ENCODE measurements at regions not wholly inside any gene's neighbourhood (a gene's known extent, or its start where the extent isn't known, plus 50 kb on each side); places are given as distances from the start of the nearest gene placed in this dataset.

DNA sequence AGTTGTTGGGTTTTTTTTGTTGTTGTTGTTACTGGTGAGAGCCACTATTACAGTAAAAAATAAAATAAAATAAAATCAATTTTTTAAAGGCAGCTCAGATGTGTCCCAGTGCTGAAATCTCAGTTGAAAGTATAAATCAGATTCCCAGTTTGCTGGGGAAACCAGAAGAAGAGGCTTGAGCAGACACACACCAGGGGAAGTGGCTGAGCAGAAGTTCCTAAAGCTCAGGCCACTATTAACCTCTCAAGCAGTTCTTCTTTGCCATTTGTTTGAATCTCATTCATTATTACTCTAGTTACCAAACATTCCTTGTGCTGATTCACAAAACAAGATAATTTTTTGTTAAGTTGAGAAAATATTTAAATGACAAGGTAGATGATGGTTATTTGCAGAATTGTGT, 70.9 kb upstream of the ZSWIM6 start:
- TF ChIP-seq, protein P1, sequence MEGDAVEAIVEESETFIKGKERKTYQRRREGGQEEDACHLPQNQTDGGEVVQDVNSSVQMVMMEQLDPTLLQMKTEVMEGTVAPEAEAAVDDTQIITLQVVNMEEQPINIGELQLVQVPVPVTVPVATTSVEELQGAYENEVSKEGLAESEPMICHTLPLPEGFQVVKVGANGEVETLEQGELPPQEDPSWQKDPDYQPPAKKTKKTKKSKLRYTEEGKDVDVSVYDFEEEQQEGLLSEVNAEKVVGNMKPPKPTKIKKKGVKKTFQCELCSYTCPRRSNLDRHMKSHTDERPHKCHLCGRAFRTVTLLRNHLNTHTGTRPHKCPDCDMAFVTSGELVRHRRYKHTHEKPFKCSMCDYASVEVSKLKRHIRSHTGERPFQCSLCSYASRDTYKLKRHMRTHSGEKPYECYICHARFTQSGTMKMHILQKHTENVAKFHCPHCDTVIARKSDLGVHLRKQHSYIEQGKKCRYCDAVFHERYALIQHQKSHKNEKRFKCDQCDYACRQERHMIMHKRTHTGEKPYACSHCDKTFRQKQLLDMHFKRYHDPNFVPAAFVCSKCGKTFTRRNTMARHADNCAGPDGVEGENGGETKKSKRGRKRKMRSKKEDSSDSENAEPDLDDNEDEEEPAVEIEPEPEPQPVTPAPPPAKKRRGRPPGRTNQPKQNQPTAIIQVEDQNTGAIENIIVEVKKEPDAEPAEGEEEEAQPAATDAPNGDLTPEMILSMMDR (conservative IDR thresholded peaks at IDR 0.05; ENCODE audit: control insufficient read depth, insufficient read depth, low read depth, low read length), result no peak
- H3K4me3 ChIP-seq (ENCODE audit: control insufficient read depth, low read depth, low read length), result no peak overlapping the region
- DNase-seq (ENCODE audit: low read depth), result no peak

DNA sequence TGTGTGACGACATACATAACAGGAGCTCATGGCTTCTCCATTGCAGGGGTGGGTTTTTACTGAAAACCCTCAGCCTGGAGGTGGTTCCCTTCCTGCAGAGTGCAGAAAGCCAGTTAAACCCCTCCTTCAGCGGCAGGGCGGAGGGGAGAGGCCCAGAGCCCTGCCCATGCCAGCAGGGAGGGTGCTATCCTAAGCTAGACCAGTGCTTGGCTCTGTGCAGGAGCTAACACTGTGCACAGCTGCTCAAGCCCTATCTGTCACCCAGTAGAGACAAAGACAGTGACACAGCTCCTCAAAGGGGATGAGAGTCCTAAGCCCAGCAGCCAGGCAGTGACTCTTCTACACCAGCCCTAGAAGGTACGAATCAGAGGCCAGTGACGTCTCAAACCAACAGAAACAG, 70.0 kb upstream of the ZSWIM6 start:
- TF ChIP-seq, protein P1 (conservative IDR thresholded peaks at IDR 0.05; ENCODE audit: control insufficient read depth, insufficient read depth, low read depth, low read length), result no peak
- no peak for DNase-seq (ENCODE audit: low read depth)
- H3K4me3 ChIP-seq (ENCODE audit: control insufficient read depth, low read depth, low read length), result no peak overlapping the region

DNA sequence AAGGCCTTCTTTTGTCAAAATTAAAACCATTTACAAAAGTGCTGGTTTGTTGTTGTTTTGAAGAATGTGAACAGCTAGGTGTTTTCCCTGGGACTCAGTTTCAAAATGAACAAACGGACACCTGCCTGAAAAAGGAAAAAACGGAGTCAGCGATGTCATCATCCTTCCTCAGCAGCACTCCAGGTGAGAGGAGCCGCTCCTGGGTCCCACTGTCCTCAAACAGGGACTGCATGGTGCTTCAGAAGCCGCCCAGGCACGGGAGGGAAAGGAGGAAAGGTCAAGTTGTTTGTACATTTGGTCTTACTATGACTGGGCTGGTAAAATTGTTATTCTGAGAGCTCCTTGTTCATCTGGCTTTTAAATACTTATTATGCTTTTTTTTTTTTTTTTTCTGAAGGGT, 69.0 kb upstream of the ZSWIM6 start:
- TF ChIP-seq, protein P1 (conservative IDR thresholded peaks at IDR 0.05; ENCODE audit: control insufficient read depth, insufficient read depth, low read depth, low read length), result no peak
- no peak for DNase-seq (ENCODE audit: low read depth)
- no peak overlapping the region for H3K4me3 ChIP-seq (ENCODE audit: control insufficient read depth, low read depth, low read length)

DNA sequence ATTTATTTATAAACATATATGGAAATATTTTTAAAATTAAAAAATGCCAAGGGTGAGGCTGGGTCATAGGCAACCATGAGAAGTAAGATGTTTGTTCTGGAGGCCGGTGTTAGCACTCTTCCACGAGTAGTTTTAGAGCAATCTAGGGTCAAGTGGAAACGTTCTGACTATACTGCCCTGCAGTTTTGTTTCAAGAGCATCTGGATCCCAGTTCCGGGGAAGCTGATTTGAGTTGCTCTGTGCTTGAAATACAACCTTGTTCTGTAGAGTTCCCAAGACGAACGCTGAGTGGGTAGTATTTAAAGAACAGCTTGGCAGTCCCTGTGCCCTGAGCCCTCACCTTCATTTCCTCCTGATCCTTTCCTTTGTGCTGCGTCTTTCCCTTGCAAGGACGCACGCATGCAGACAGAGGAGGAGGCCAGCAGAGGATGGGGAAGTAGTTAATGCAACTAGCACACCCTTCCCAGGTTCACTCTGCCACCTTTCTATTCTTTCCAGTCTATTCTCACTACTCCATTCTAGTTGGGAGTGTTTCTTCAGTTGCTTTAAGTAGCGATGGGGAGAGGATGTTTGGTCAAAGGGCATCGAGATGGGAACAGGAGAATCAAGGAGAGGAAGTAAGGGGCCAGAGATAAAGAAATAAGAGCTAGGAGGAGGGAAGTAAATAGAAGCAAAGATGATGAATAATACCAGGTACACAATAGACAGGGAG, 68.3 kb upstream of the ZSWIM6 start:
- no peak overlapping the region for H3K4me3 ChIP-seq (ENCODE audit: control insufficient read depth, low read depth, low read length)
- TF ChIP-seq, protein P1 (conservative IDR thresholded peaks at IDR 0.05; ENCODE audit: control insufficient read depth, insufficient read depth, low read depth, low read length), result no peak
- no peak for DNase-seq (ENCODE audit: low read depth)

DNA sequence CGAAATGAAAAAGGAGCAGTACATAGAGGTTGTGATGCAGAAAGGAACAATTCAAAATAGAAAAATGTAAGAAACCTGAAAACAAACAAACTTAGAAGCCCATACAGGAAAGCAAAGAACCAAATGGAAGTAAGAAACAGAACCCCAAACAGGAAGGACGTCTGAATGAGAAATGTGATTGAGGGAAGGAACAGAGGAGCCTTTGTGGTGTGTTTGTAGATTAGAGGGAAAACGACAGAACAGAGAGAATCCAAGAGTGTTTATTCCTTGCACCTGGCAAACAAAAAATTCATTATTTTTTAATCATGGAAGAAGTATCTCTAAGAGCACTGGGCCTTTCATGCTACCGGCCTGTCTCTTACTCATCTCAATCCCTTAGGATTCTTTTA, 67.8 kb upstream of the ZSWIM6 start:
- no peak for DNase-seq (ENCODE audit: low read depth)
- no peak overlapping the region for H3K4me3 ChIP-seq (ENCODE audit: control insufficient read depth, low read depth, low read length)
- TF ChIP-seq, protein P1 (conservative IDR thresholded peaks at IDR 0.05; ENCODE audit: control insufficient read depth, insufficient read depth, low read depth, low read length), result no peak

DNA sequence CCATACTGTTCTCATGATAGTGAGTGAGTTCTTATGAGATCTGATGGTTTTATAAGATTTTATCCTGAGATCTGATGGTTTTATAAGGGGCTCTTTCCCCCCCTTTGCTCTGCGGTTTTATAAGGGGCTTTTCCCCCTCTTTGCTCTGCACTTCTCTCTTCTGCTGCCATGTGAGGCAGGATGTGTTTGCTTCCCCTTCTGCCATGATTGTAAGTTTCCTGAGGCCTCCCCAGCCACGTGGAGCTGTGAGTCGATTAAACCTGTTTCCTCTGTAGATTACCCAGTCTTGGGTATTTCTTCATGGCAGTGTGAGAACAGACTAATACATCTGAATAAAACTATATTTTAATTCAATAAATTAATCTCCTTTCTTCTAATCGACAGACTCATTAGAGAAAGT, 64.9 kb upstream of the ZSWIM6 start:
- DNase-seq (ENCODE audit: low read depth), result no peak
- H3K4me3 ChIP-seq (ENCODE audit: control insufficient read depth, low read depth, low read length), result no peak overlapping the region
- TF ChIP-seq, protein P1 (conservative IDR thresholded peaks at IDR 0.05; ENCODE audit: control insufficient read depth, insufficient read depth, low read depth, low read length), result no peak

DNA sequence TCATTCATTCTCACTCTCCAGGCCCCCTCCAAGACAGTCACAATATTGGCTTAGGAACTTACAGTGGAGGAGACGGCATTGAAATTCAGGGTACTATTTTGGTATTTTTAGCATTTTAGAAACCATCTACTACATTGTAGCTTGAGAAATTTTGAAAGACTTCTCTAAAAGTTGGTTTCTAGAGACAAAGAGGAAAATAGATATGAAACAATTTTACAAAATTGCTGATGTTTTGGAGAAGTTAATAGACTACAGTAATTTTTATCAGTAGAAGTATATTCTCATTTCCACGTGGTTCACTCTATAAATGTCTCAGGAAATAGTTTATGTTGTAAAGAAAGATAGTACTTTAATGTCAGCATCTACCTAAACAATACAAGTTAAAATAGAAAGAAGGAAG, 63.2 kb upstream of the ZSWIM6 start:
- TF ChIP-seq, protein P1 (conservative IDR thresholded peaks at IDR 0.05; ENCODE audit: control insufficient read depth, insufficient read depth, low read depth, low read length), result no peak
- DNase-seq (ENCODE audit: low read depth), result no peak
- no peak overlapping the region for H3K4me3 ChIP-seq (ENCODE audit: control insufficient read depth, low read depth, low read length)

Measured in fibroblast of mammary gland (primary cell).